WTC11 (cell line): ENCODE measurements at regions not wholly inside any gene's neighbourhood (a gene's known extent, or its start where the extent isn't known, plus 50 kb on each side); places are given as distances from the start of the nearest gene placed in this dataset.

Experiments used
- ATAC-seq: fragments of 200-7000 bp; cut with Tn5 transposase; 2 replicates; pipeline ENCODE4 v1.10.0; 2021; ENCODE audit warnings: mild to moderate bottlenecking, moderate library complexity
- CTCF ChIA-PET: fragments of 300-600 bp; sonication (Branson Sonifier 250); formaldehyde crosslinking; loops from one replicate; lab custom pipeline; 2021; ENCODE audit warnings: antibody characterized with exemption; lab: Charles Lee
- POLR2A ChIA-PET: fragments of 350-600 bp; sonication (Branson Sonifier 250); formaldehyde crosslinking; loops from one replicate; lab custom pipeline; 2021; ENCODE audit warnings: antibody characterized with exemption; lab: Charles Lee
- DNase-seq: peaks from one replicate; pipeline ENCODE4 v3.0.0; 2021; ENCODE audit warnings: low spot score
- H3K27ac Mint-ChIP-seq: 2 replicates; pipeline ENCODE4 v1.8.0; 2021; ENCODE audit warnings: mixed read lengths
- H3K27me3 Mint-ChIP-seq: 2 replicates; pipeline ENCODE4 v1.8.0; 2021; ENCODE audit warnings: low read depth, mild to moderate bottlenecking, moderate library complexity, mixed read lengths
- H3K36me3 Mint-ChIP-seq: 2 replicates; pipeline ENCODE4 v1.8.0; 2021; ENCODE audit warnings: mixed read lengths
- H3K4me1 Mint-ChIP-seq: 2 replicates; pipeline ENCODE4 v1.8.0; 2022; ENCODE audit warnings: mixed read lengths
- H3K4me3 Mint-ChIP-seq: 2 replicates; pipeline ENCODE4 v1.8.0; 2021; ENCODE audit warnings: mild to moderate bottlenecking, moderate library complexity, mixed read lengths
- H3K9me3 Mint-ChIP-seq: 2 replicates; pipeline ENCODE4 v1.8.0; 2021; ENCODE audit warnings: mixed read lengths
- ATF1 ChIP-seq: sonication (generic); formaldehyde crosslinking; IDR thresholded peaks from 2 replicates; pipeline ENCODE4 v1.8.1; 2023; ENCODE audit warnings: mild to moderate bottlenecking, moderate library complexity, missing genetic modification reagents
- ATF3 ChIP-seq: sonication (generic); formaldehyde crosslinking; conservative IDR thresholded peaks from 2 replicates; pipeline ENCODE4 v1.8.1; 2022; ENCODE audit warnings: mild to moderate bottlenecking, missing genetic modification reagents
- CBFB ChIP-seq: sonication (generic); formaldehyde crosslinking; IDR thresholded peaks from 2 replicates; pipeline ENCODE4 v1.8.1; 2022; ENCODE audit warnings: mild to moderate bottlenecking, low read depth, missing genetic modification reagents
- CREB1 ChIP-seq: sonication (generic); formaldehyde crosslinking; IDR thresholded peaks from 2 replicates; pipeline ENCODE4 v1.8.0; 2023; ENCODE audit warnings: mild to moderate bottlenecking, missing genetic modification reagents
- CTCF ChIP-seq: fragments of 200-600 bp; IDR thresholded peaks from 2 replicates; pipeline ENCODE4 v1.8.0; 2022; ENCODE audit warnings: antibody characterized with exemption
- E2F5 ChIP-seq: sonication (generic); formaldehyde crosslinking; IDR thresholded peaks from 2 replicates; pipeline ENCODE4 v1.8.1; 2022; ENCODE audit warnings: mild to moderate bottlenecking, moderate library complexity, missing genetic modification reagents
- ESRRA ChIP-seq: sonication (generic); formaldehyde crosslinking; IDR thresholded peaks from 2 replicates; pipeline ENCODE4 v1.8.1; 2022; ENCODE audit warnings: mild to moderate bottlenecking, missing genetic modification reagents, borderline replicate concordance
- ETV6 ChIP-seq: sonication (generic); formaldehyde crosslinking; IDR thresholded peaks from 2 replicates; pipeline ENCODE4 v1.8.1; 2022; ENCODE audit warnings: mild to moderate bottlenecking, missing genetic modification reagents
- IRF2 ChIP-seq: sonication (generic); formaldehyde crosslinking; IDR thresholded peaks from 2 replicates; pipeline ENCODE4 v1.8.0; 2022; ENCODE audit warnings: low read depth, missing genetic modification reagents, borderline replicate concordance
- JAZF1 ChIP-seq: fragments of 250-450 bp; sonication (Bioruptor Pico); IDR thresholded peaks from 2 replicates; pipeline ENCODE4 v1.9.0; 2021; ENCODE audit warnings: moderate library complexity, mild to moderate bottlenecking, inconsistent platforms
- KAT7 ChIP-seq: sonication (generic); formaldehyde crosslinking; IDR thresholded peaks from 2 replicates; pipeline ENCODE4 v1.8.1; 2023; ENCODE audit warnings: missing genetic modification reagents, mild to moderate bottlenecking, borderline replicate concordance
- MYBL2 ChIP-seq: sonication (generic); formaldehyde crosslinking; IDR thresholded peaks from 2 replicates; pipeline ENCODE4 v1.8.1; 2023; ENCODE audit warnings: mild to moderate bottlenecking, moderate library complexity, missing genetic modification reagents
- NFATC4 ChIP-seq: fragments of 250-450 bp; sonication (Bioruptor Pico); IDR thresholded peaks from 2 replicates; pipeline ENCODE4 v1.9.0; 2021; ENCODE audit warnings: mild to moderate bottlenecking
- NFYB ChIP-seq: sonication (generic); formaldehyde crosslinking; conservative IDR thresholded peaks from 2 replicates; pipeline ENCODE4 v1.8.0; 2022; ENCODE audit warnings: low read depth, missing genetic modification reagents
- RELA ChIP-seq: sonication (generic); formaldehyde crosslinking; IDR thresholded peaks from 2 replicates; pipeline ENCODE4 v1.8.1; 2022; ENCODE audit warnings: missing genetic modification reagents, mild to moderate bottlenecking, borderline replicate concordance
- SP1 ChIP-seq: sonication (generic); formaldehyde crosslinking; conservative IDR thresholded peaks from 2 replicates; pipeline ENCODE4 v1.8.1; 2022; ENCODE audit warnings: missing genetic modification reagents
- USF2 ChIP-seq: sonication (generic); formaldehyde crosslinking; IDR thresholded peaks from 2 replicates; pipeline ENCODE4 v1.8.1; 2023; ENCODE audit warnings: mild to moderate bottlenecking, missing genetic modification reagents, moderate library complexity
- ZMAT4 ChIP-seq: fragments of 250-450 bp; sonication (Bioruptor Pico); IDR thresholded peaks from 2 replicates; pipeline ENCODE4 v1.9.0; 2021; ENCODE audit warnings: mild to moderate bottlenecking
- ZNF263 ChIP-seq: sonication (generic); formaldehyde crosslinking; IDR thresholded peaks from 2 replicates; pipeline ENCODE4 v1.8.1; 2022; ENCODE audit warnings: low read depth, mild to moderate bottlenecking, moderate library complexity, missing genetic modification reagents
- ZNF423 ChIP-seq: fragments of 250-450 bp; sonication (Bioruptor Pico); IDR thresholded peaks from 2 replicates; pipeline ENCODE4 v2.1.2; 2022; ENCODE audit warnings: mild to moderate bottlenecking, moderate library complexity

GRCh38 chr21:39109163-39109530 lies 74.1 kb downstream of the PSMG1 start:
- H3K27ac Mint-ChIP-seq: no peak overlapping the region
- ATAC-seq (no peak), DNase-seq (no peak)
- peaks cover 6% of the 10 kb centered on the region for H3K4me1 Mint-ChIP-seq
- no peak overlapping the region for H3K4me3 Mint-ChIP-seq
- no peaks in the 10 kb centered on the region for H3K9me3 Mint-ChIP-seq
- no peaks in the 10 kb centered on the region for H3K36me3 Mint-ChIP-seq
- CTCF ChIA-PET: no interaction called here
- no peaks in the 10 kb centered on the region; the same call in none of the 2 replicates for H3K27me3 Mint-ChIP-seq
- TF ChIP-seq CREB1 (CRISPR knock-in tag) (no peak), CTCF (no peak), ZMAT4 (CRISPR knock-in tag) (no peak)
- POLR2A ChIA-PET: no interaction called here

GRCh38 chr21:39108291-39109162 lies 74.7 kb downstream of the PSMG1 start:
- H3K4me1 Mint-ChIP-seq: peaks cover 6% of the 10 kb centered on the region
- DNase-seq: no peak
- H3K9me3 Mint-ChIP-seq: no peaks in the 10 kb centered on the region
- no peak for ATAC-seq
- CTCF ChIA-PET: interaction anchor here (1.4 kb wide), 1 partner anchor 30 kb away, joined by 3 read pairs; no protein-coding TSS in a partner anchor
- H3K4me3 Mint-ChIP-seq: no peak overlapping the region
- no peak for TF ChIP-seq KAT7 (CRISPR knock-in tag)
- no peak for TF ChIP-seq ZNF423
- no peak for TF ChIP-seq ATF3 (CRISPR knock-in tag)
- no peak for TF ChIP-seq E2F5 (CRISPR knock-in tag)
- no peak for TF ChIP-seq ETV6
- TF ChIP-seq SP1: no peak
- TF ChIP-seq ESRRA: no peak
- TF ChIP-seq IRF2 (CRISPR knock-in tag): no peak
- TF ChIP-seq CBFB: no peak
- TF ChIP-seq CREB1 (CRISPR knock-in tag): no peak
- no peak for TF ChIP-seq ZNF263
- TF ChIP-seq MYBL2 (CRISPR knock-in tag): no peak
- TF ChIP-seq RELA (CRISPR knock-in tag): no peak
- no peak for TF ChIP-seq NFYB
- TF ChIP-seq NFATC4 (CRISPR knock-in tag): no peak
- TF ChIP-seq ZMAT4 (CRISPR knock-in tag): no peak
- no peak for TF ChIP-seq JAZF1 (CRISPR knock-in tag)
- no peak for TF ChIP-seq ATF1 (CRISPR knock-in tag)
- no peak for TF ChIP-seq USF2
- TF ChIP-seq, all 79 proteins: peak for 0
- H3K27me3 Mint-ChIP-seq: no peaks in the 10 kb centered on the region; the same call in none of the 2 replicates
- H3K27ac Mint-ChIP-seq: no peak overlapping the region
- POLR2A ChIA-PET: no interaction called here
- no peaks in the 10 kb centered on the region for H3K36me3 Mint-ChIP-seq
